GM13977 (cell line): ENCODE measurements at regions not wholly inside any gene's neighbourhood (a gene's known extent, or its start where the extent isn't known, plus 50 kb on each side); places are given as distances from the start of the nearest gene placed in this dataset.

Experiments
- DNase-seq: peaks from one replicate; pipeline ENCODE4 v3.0.0; 2012; ENCODE audit warnings: low spot score
- CTCF ChIP-seq: IDR thresholded peaks from 2 replicates; pipeline ENCODE4 v1.5.1; 2012; ENCODE audit warnings: mild to moderate bottlenecking, control low read depth; ENCODE audit not compliant: insufficient read depth; ENCODE audit errors: extremely low read depth, missing control alignments
- in situ Hi-C: fragments of 300-500 bp; cut with MboI; formaldehyde crosslinking; loops from one replicate; pipeline ENCODE4 v1.12.0; 2022; ENCODE audit warnings: low sequenced_read_pairs, low pct_unique_long_range_greater_than_20kb, mixed read lengths, inconsistent platforms; ENCODE audit not compliant: unreplicated experiment

- no peak for TF ChIP-seq CTCF
- in situ Hi-C loops = no loop called here
Measured at GRCh38 chr14:65332141-65332871, 80.2 kb upstream of the FUT8 start.

GRCh38 chr14:65333943-65334687 is 78.4 kb upstream of the FUT8 start:
- no peak for DNase-seq
- in situ Hi-C loops = no loop called here
- TF ChIP-seq CTCF = no peak

More at GRCh38 chr14:65332141-65332871, 80.2 kb upstream of the FUT8 start:
- DNase-seq = no peak

- no peak for DNase-seq
- in situ Hi-C loops = no loop called here
- TF ChIP-seq CTCF = no peak
Measured at GRCh38 chr14:65334765-65335410, 77.6 kb upstream of the FUT8 start.

GRCh38 chr14:65335411-65335947 is 77.1 kb upstream of the FUT8 start:
- in situ Hi-C loops = no loop called here
- no peak for DNase-seq
- no peak for TF ChIP-seq CTCF

GRCh38 chr14:65336191-65336591 is 76.3 kb upstream of the FUT8 start:
- no peak for TF ChIP-seq CTCF

GRCh38 chr14:65339866-65340265 is 72.7 kb upstream of the FUT8 start:
- in situ Hi-C loops = no loop called here
- TF ChIP-seq CTCF = no peak
- no peak for DNase-seq

More at GRCh38 chr14:65336191-65336591, 76.3 kb upstream of the FUT8 start:
- peak; percentile 47 for DNase-seq
- in situ Hi-C loops = no loop called here
